ENCODE measurements at regions not wholly inside any gene's neighbourhood (a gene's known extent, or its start where the extent isn't known, plus 50 kb on each side); places are given as distances from the start of the nearest gene placed in this dataset.

- TF ChIP-seq ZBTB7A (IDR thresholded peaks at IDR 0.05; ENCODE audit: low read depth) (no peak), USF1 (IDR thresholded peaks at IDR 0.05) (no peak), YY1 (IDR thresholded peaks at IDR 0.05; ENCODE audit: low read depth) (no peak), TCF12 (IDR thresholded peaks at IDR 0.05; ENCODE audit: low read depth) (no peak)
Observed at GRCh38 chr20:7327810-7328209, 560.3 kb downstream of the BMP2 start.

- TF ChIP-seq CREB1 (IDR thresholded peaks at IDR 0.05; ENCODE audit: low read depth) (no peak), TCF12 (IDR thresholded peaks at IDR 0.05; ENCODE audit: low read depth) (no peak), YY1 (IDR thresholded peaks at IDR 0.05; ENCODE audit: low read depth) (no peak), TEAD4 (IDR thresholded peaks at IDR 0.05) (no peak), EP300 (IDR thresholded peaks at IDR 0.05; ENCODE audit: borderline replicate concordance) (no peak), ZBTB7A (IDR thresholded peaks at IDR 0.05; ENCODE audit: low read depth) (no peak), CEBPB (IDR thresholded peaks at IDR 0.05) (no peak), EGR1 (IDR thresholded peaks at IDR 0.05) (no peak), FOXM1 (IDR thresholded peaks at IDR 0.05; ENCODE audit: borderline replicate concordance, low read depth) (no peak), RAD21 (IDR thresholded peaks at IDR 0.05; ENCODE audit: low read depth) (no peak), MAX (IDR thresholded peaks at IDR 0.05) (no peak), USF1 (IDR thresholded peaks at IDR 0.05) (no peak), NFIC (IDR thresholded peaks at IDR 0.05) (no peak), TAF1 (IDR thresholded peaks at IDR 0.05; ENCODE audit: low read depth) (no peak), REST (IDR thresholded peaks at IDR 0.05; ENCODE audit: low read depth) (no peak)
Observed at GRCh38 chr20:7330850-7331249, 563.4 kb downstream of the BMP2 start.

GRCh38 chr20:7332169-7332568 is 564.7 kb downstream of the BMP2 start:
- TF ChIP-seq CREB1 (IDR thresholded peaks at IDR 0.05; ENCODE audit: low read depth) (no peak), TCF12 (IDR thresholded peaks at IDR 0.05; ENCODE audit: low read depth) (no peak), MAX (IDR thresholded peaks at IDR 0.05) (no peak), ZBTB7A (IDR thresholded peaks at IDR 0.05; ENCODE audit: low read depth) (no peak), TEAD4 (IDR thresholded peaks at IDR 0.05) (no peak), NFIC (IDR thresholded peaks at IDR 0.05) (no peak), FOXM1 (IDR thresholded peaks at IDR 0.05; ENCODE audit: borderline replicate concordance, low read depth) (no peak), CEBPB (IDR thresholded peaks at IDR 0.05) (no peak), TAF1 (IDR thresholded peaks at IDR 0.05; ENCODE audit: low read depth) (no peak), USF1 (IDR thresholded peaks at IDR 0.05) (no peak), EP300 (IDR thresholded peaks at IDR 0.05; ENCODE audit: borderline replicate concordance) (no peak), RAD21 (IDR thresholded peaks at IDR 0.05; ENCODE audit: low read depth) (no peak), EGR1 (IDR thresholded peaks at IDR 0.05) (no peak), YY1 (IDR thresholded peaks at IDR 0.05; ENCODE audit: low read depth) (no peak)

- no peak for TF ChIP-seq CEBPB (IDR thresholded peaks at IDR 0.05)
Observed at GRCh38 chr20:7333841-7334240, 566.4 kb downstream of the BMP2 start.

- TF ChIP-seq REST (IDR thresholded peaks at IDR 0.05; ENCODE audit: low read depth), result no peak
- TF ChIP-seq EGR1 (IDR thresholded peaks at IDR 0.05), result no peak
- no peak for TF ChIP-seq EP300 (IDR thresholded peaks at IDR 0.05; ENCODE audit: borderline replicate concordance)
- no peak for TF ChIP-seq ZBTB7A (IDR thresholded peaks at IDR 0.05; ENCODE audit: low read depth)
- no peak for TF ChIP-seq FOXM1 (IDR thresholded peaks at IDR 0.05; ENCODE audit: borderline replicate concordance, low read depth)
Observed at GRCh38 chr20:7346026-7346425, 578.5 kb downstream of the BMP2 start.

GRCh38 chr20:7346562-7346961 is 579.1 kb downstream of the BMP2 start:
- TF ChIP-seq TEAD4 (IDR thresholded peaks at IDR 0.05) (no peak), EGR1 (IDR thresholded peaks at IDR 0.05) (no peak), NFIC (IDR thresholded peaks at IDR 0.05) (no peak), MAX (IDR thresholded peaks at IDR 0.05) (no peak), USF1 (IDR thresholded peaks at IDR 0.05) (no peak), TCF12 (IDR thresholded peaks at IDR 0.05; ENCODE audit: low read depth) (no peak), REST (IDR thresholded peaks at IDR 0.05; ENCODE audit: low read depth) (no peak), EP300 (IDR thresholded peaks at IDR 0.05; ENCODE audit: borderline replicate concordance) (no peak), RAD21 (IDR thresholded peaks at IDR 0.05; ENCODE audit: low read depth) (no peak), TAF1 (IDR thresholded peaks at IDR 0.05; ENCODE audit: low read depth) (no peak), YY1 (IDR thresholded peaks at IDR 0.05; ENCODE audit: low read depth) (no peak), CREB1 (IDR thresholded peaks at IDR 0.05; ENCODE audit: low read depth) (no peak), CEBPB (IDR thresholded peaks at IDR 0.05) (no peak), ZBTB7A (IDR thresholded peaks at IDR 0.05; ENCODE audit: low read depth) (no peak), FOXM1 (IDR thresholded peaks at IDR 0.05; ENCODE audit: borderline replicate concordance, low read depth) (no peak)
